K562 (cell line): ENCODE measurements at regions not wholly inside any gene's neighbourhood (a gene's known extent, or its start where the extent isn't known, plus 50 kb on each side); places are given as distances from the start of the nearest gene placed in this dataset.

Experiments used
- ATAC-seq: fragments of 200-7000 bp; cut with Tn5 transposase; 3 replicates; pipeline ENCODE4 v1.9.1; 2020; ENCODE audit warnings: moderate library complexity
- BruUV-seq: library from RNA; stranded (reverse); fragments of 400-500 nt; replicated peaks from 2 replicates; lab custom pipeline; 2021; lab: Mats Ljungman, UMichigan
- CTCF ChIA-PET: fragments of 300-600 bp; formaldehyde crosslinking; extraction: SDS; loops from one replicate; lab custom pipeline; 2021; ENCODE audit warnings: low intra/inter-chr PET ratio; lab: Yijun Ruan, JAX
- POLR2A ChIA-PET: fragments of 300-600, 350-650 bp; sonication (Branson Sonifier 250); formaldehyde crosslinking; extraction: SDS; loops from one replicate; lab custom pipeline; 2021; ENCODE audit warnings: antibody characterized with exemption, inconsistent platforms; lab: Yijun Ruan, JAX
- DNase-seq, 4 experiments: peaks; one replicate each; pipeline versions ENCODE4 v3.0.0 to v3.0.0-alpha.2; 2011 to 2018; ENCODE audit warnings: low spot score in 3 of 4, mixed read lengths in 3 of 4; ENCODE audit errors: extremely low read depth in 1 of 4
- FAIRE-seq: peaks from 2 replicates; lab custom pipeline; 2011; peaks lifted over from hg19 to GRCh38; lab: Jason Lieb, UNC
- H2AFZ ChIP-seq: 2 replicates; pipeline ENCODE4 v1.6.0; 2011; ENCODE audit warnings: low read depth, low read length, control low read depth, inconsistent platforms
- H3K27ac ChIP-seq: fragments of 200-600 bp; 3 replicates; pipeline ENCODE4 v1.8.0; 2011; ENCODE audit warnings: low read depth, mild to moderate bottlenecking, control low read depth, inconsistent platforms, low read length, moderate library complexity, mixed read lengths; ENCODE audit errors: extremely low read depth
- H3K27me3 ChIP-seq, 2 experiments: fragments of 300-600 bp in 1 of 2; 2 replicates in 1 of 2; 3 replicates in 1 of 2; pipeline versions ENCODE4 v1.6.0 to v1.8.0; 2011; ENCODE audit warnings: inconsistent platforms in 2 of 2, low read length in 2 of 2, mild to moderate bottlenecking in 1 of 2, mixed read lengths in 1 of 2, moderate library complexity in 1 of 2; ENCODE audit not compliant: control insufficient read depth in 2 of 2, insufficient read depth in 2 of 2
- H3K36me3 ChIP-seq: fragments of 300-600 bp; 3 replicates; pipeline ENCODE4 v1.8.0; 2011; ENCODE audit warnings: mild to moderate bottlenecking, low read length, inconsistent platforms; ENCODE audit not compliant: control insufficient read depth, insufficient read depth
- H3K4me1 ChIP-seq, 2 experiments: fragments of 200-600 bp in 1 of 2; replicated peaks in 1 of 2; 2 replicates in 1 of 2; 3 replicates in 1 of 2; pipeline versions ENCODE4 v1.5.1 to v1.8.0; 2011; ENCODE audit warnings: inconsistent platforms in 2 of 2, low read length in 2 of 2, mild to moderate bottlenecking in 1 of 2, mixed read lengths in 1 of 2, moderate library complexity in 1 of 2; ENCODE audit not compliant: control insufficient read depth in 2 of 2, insufficient read depth in 2 of 2
- H3K4me2 ChIP-seq: 2 replicates; pipeline ENCODE4 v1.6.1; 2011; ENCODE audit warnings: low read length, control low read depth, inconsistent platforms, mixed read lengths; ENCODE audit not compliant: insufficient read depth
- H3K4me3 ChIP-seq: fragments of 200-600 bp; sonication (generic), shearing (Covaris generic); 2 replicates; pipeline ENCODE4 v1.5.1; 2016; ENCODE audit warnings: control low read depth, inconsistent platforms
- H3K79me2 ChIP-seq: fragments of 200-600 bp; 3 replicates; pipeline ENCODE4 v1.8.0; 2011; ENCODE audit warnings: low read length, inconsistent platforms; ENCODE audit not compliant: control insufficient read depth, insufficient read depth
- H3K9ac ChIP-seq, 2 experiments: 2 replicates each; pipeline versions ENCODE4 v1.6.0 to v1.6.1; 2011; ENCODE audit warnings: low read depth in 2 of 2, low read length in 2 of 2, control low read depth in 1 of 2, inconsistent platforms in 1 of 2, mild to moderate bottlenecking in 1 of 2, mixed read lengths in 1 of 2; ENCODE audit not compliant: insufficient read depth in 1 of 2
- H3K9me1 ChIP-seq: one replicate; pipeline ENCODE4 v1.6.0; 2011; ENCODE audit warnings: inconsistent platforms, mild to moderate bottlenecking, low read length, moderate library complexity; ENCODE audit not compliant: control insufficient read depth, insufficient read depth
- H3K9me3 ChIP-seq: replicated peaks from 2 replicates; pipeline ENCODE4 v1.5.1; 2011; ENCODE audit warnings: low read depth, low read length, inconsistent platforms; ENCODE audit not compliant: control insufficient read depth, insufficient read depth
- H4K20me1 ChIP-seq: replicated peaks from 2 replicates; pipeline ENCODE4 v1.6.1; 2011; ENCODE audit warnings: low read length, inconsistent platforms, mixed read lengths; ENCODE audit not compliant: control insufficient read depth, insufficient read depth
- ASH1L ChIP-seq: fragments of 450-650 bp; IDR thresholded peaks from 2 replicates; pipeline ENCODE4 v1.6.1; 2018; ENCODE audit warnings: borderline replicate concordance, mild to moderate bottlenecking, low read depth; ENCODE audit not compliant: partially characterized antibody
- BMI1 ChIP-seq: fragments of 150-350 bp; IDR thresholded peaks from 2 replicates; pipeline ENCODE4 v1.6.1; 2014; ENCODE audit warnings: low read length
- CCAR2 ChIP-seq: fragments of 200-400 bp; formaldehyde crosslinking; IDR thresholded peaks from 2 replicates; pipeline ENCODE4 v1.6.1; 2017; ENCODE audit warnings: mild to moderate bottlenecking, low read depth, low read length
- COPS2 ChIP-seq: fragments of 450-650 bp; conservative IDR thresholded peaks from 2 replicates; pipeline ENCODE4 v1.6.1; 2016; ENCODE audit warnings: mild to moderate bottlenecking, moderate library complexity
- DMBX1 ChIP-seq: fragments of 250-450 bp; sonication (Bioruptor Pico); IDR thresholded peaks from 2 replicates; pipeline ENCODE4 v1.8.0; 2022; ENCODE audit warnings: inconsistent platforms, mild to moderate bottlenecking, moderate library complexity, borderline replicate concordance
- FOXJ2 ChIP-seq: fragments of 200-800 bp; sonication (Bioruptor generic); IDR thresholded peaks from 2 replicates; pipeline ENCODE4 v1.6.1; 2016; ENCODE audit warnings: missing genetic modification characterization, missing compliant biosample characterization
- GATAD2B ChIP-seq: fragments of 450-650 bp; IDR thresholded peaks from 2 replicates; pipeline ENCODE4 v1.6.1; 2017; ENCODE audit warnings: mild to moderate bottlenecking, borderline replicate concordance
- HDAC6 ChIP-seq: IDR thresholded peaks from 2 replicates; pipeline ENCODE4 v1.6.1; 2012; ENCODE audit warnings: low read depth, mild to moderate bottlenecking, control low read depth, inconsistent platforms, low read length, moderate library complexity
- PHTF2 ChIP-seq: fragments of 250-450 bp; sonication (Bioruptor Pico); IDR thresholded peaks from 2 replicates; pipeline ENCODE4 v1.5.0; 2021; ENCODE audit warnings: mild to moderate bottlenecking
- PML ChIP-seq: IDR thresholded peaks from 2 replicates; pipeline ENCODE4 v1.6.1; 2012; ENCODE audit warnings: low read length, inconsistent platforms
- PYGO2 ChIP-seq: fragments of 450-650 bp; IDR thresholded peaks from 2 replicates; pipeline ENCODE4 v1.6.1; 2016; ENCODE audit warnings: mild to moderate bottlenecking, missing genetic modification characterization, moderate library complexity, missing compliant biosample characterization
- RB1 ChIP-seq: fragments of 450-650 bp; IDR thresholded peaks from 2 replicates; pipeline ENCODE4 v1.6.1; 2017; ENCODE audit warnings: low read depth, mild to moderate bottlenecking
- SREBF1 ChIP-seq: fragments of 150-350 bp; IDR thresholded peaks from 2 replicates; pipeline ENCODE4 v1.6.1; 2014; ENCODE audit warnings: antibody characterized with exemption, low read depth, low read length, borderline replicate concordance
- TCF7 ChIP-seq: sonication (generic); IDR thresholded peaks from 2 replicates; pipeline ENCODE4 v1.6.1; 2016; ENCODE audit warnings: antibody characterized with exemption, borderline replicate concordance
- U2AF2 ChIP-seq: fragments of 200-400 bp; formaldehyde crosslinking; optimal IDR thresholded peaks from 2 replicates; pipeline ENCODE3; 2017; ENCODE audit warnings: low read depth, mild to moderate bottlenecking, low read length
- UBTF ChIP-seq, 2 experiments: IDR thresholded peaks; 2 replicates each; pipeline ENCODE4 v1.6.1; 2012; ENCODE audit warnings: improper control_type of control experiment in 2 of 2, low read depth in 2 of 2, low read length in 2 of 2, borderline replicate concordance in 1 of 2
- WHSC1 ChIP-seq: IDR thresholded peaks from one replicate; pipeline ENCODE4 v1.6.1; 2012; ENCODE audit warnings: low read length, control low read depth, inconsistent platforms
- WGBS: fragments of 100-300 bp; shearing (Covaris generic); methylation state at CpG from one replicate; pipeline ENCODE4 v1.1.6; 2016; ENCODE audit warnings: low coverage, mixed read lengths; ENCODE audit not compliant: insufficient coverage; ENCODE audit errors: missing lambda C conversion rate; 5-methylcytosine and 5-hydroxymethylcytosine counted together
- in situ Hi-C: fragments of 300-500 bp; cut with MboI; formaldehyde crosslinking; loops from 4 replicates; pipeline ENCODE4 v1.15.0; 2018; ENCODE audit warnings: inconsistent platforms, mixed read lengths
- intact Hi-C: fragments of 100-400 bp; cut with micrococcal nuclease; formaldehyde crosslinking; loops from 2 replicates; pipeline ENCODE4 v1.14.2; 2022

- ChIA-PET POLR2A (interaction anchor here (0.6 to 0.8 kb wide), 2 partner anchors 62 to 167 kb away, joined by 3 to 4 read pairs; no protein-coding TSS in a partner anchor), CTCF (no interaction called here)
- no peak for FAIRE-seq
- in situ Hi-C loops, result no loop called here
- no peak overlapping the region for H3K4me3 ChIP-seq
- H3K9ac ChIP-seq, result no peak overlapping the region
- H3K9me3 ChIP-seq, result no peaks in the 10 kb centered on the region; the same call in 1 of the 2 replicates
- peaks cover 2 to 7% of the 10 kb centered on the region in 2 experiments; a peak in 3 of 5 replicates for H3K27me3 ChIP-seq
- H2AFZ ChIP-seq, result no peak overlapping the region
- TF ChIP-seq UBTF (IDR thresholded peaks at IDR 0.05; ENCODE audit: borderline replicate concordance in 1 of 2, low read depth in 2 of 2, low read length in 2 of 2) (no peak), FOXJ2 (tag) (no peak), WHSC1 (no peak), TCF7 (no peak), BMI1 (no peak), PYGO2 (tag) (no peak), RB1 (no peak), HDAC6 (no peak), PML (no peak), CCAR2 (no peak), U2AF2 (no peak), SREBF1 (no peak), GATAD2B (no peak), ASH1L (no peak), PHTF2 (CRISPR knock-in tag) (no peak), DMBX1 (CRISPR knock-in tag) (no peak), COPS2 (no peak)
- TF ChIP-seq, all 486 proteins: peak for 0
- no peaks in the 10 kb centered on the region for H4K20me1 ChIP-seq
- ATAC-seq, result no peak
- H3K9me1 ChIP-seq, result no peaks in the 10 kb centered on the region
- intact Hi-C loops, result no loop called here
- no peaks in the 10 kb centered on the region for H3K4me1 ChIP-seq
- H3K79me2 ChIP-seq, result no peaks in the 10 kb centered on the region
- WGBS, result 5% methylated on average over 4 of the region's 4 CpGs
- no peak overlapping the region for H3K4me2 ChIP-seq
- DNase-seq, result no peak
- H3K27ac ChIP-seq, result no peak overlapping the region
- no TSS peak for BruUV-seq
- no peaks in the 10 kb centered on the region for H3K36me3 ChIP-seq
Observed at GRCh38 chr11:95344932-95345642, 114.1 kb upstream of the SESN3 start.
